ENCODE measurements at regions not wholly inside any gene's neighbourhood (a gene's known extent, or its start where the extent isn't known, plus 50 kb on each side); places are given as distances from the start of the nearest gene placed in this dataset.

DNA sequence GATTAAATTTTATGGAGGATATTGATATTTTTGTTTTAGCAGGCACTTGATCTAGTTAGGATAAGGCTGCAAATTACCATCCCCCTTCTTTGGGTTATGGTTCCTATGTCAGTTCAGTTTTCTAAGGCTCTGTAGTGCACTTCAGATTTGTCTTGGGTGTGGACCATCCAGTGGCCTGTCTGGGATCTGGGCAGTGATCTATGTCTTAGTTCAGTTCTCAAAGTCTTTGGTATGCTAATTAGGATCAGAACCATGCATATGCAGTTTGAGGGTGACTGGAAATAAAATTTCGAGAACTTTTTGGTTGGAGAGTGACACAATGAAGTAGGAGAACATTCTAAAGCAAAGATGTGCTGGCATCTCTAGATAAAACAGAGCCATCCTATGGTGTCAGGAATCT lies 388.2 kb downstream of the MID1IP1 start:
- no peak for DNase-seq

DNA sequence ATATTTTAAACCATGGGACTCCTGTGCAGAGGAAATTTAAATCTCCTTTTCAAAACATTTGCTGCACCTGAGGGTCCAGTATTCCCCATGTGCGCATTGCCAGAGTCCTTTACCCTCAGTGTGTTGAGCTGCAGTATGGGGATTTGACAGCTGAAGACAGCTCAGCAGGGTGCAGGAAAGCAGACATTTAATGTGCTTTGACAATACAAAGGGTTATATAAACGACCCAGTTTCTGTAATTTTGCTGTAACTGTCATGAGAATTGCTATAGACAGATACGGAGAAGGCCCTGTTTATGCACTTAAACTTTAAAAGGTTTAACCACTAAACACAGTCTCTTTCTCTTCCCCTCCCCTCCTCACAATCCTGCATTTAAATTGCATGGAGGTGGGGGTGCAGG lies 393.4 kb downstream of the MID1IP1 start:
- DNase-seq: no peak

DNA sequence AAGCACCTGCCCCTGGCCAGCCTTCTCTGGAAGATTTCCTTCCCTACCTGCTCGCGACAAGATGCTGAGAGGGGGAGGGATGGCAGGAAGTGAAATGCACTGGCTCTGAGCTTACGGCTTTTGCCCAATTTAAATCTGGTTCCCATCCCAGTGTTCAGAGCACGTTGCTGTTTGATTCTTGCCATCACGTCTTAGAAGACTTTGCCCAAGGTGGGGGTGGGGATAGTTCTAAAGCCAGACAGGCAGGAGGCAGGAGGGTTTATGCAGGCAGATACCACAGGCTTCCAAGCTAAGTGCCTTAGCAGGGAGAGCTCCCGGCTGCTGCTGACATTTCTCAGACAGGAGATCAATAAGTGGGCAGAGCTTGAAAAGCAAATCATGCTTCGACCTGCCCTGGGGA lies 393.9 kb downstream of the MID1IP1 start:
- no peak for DNase-seq

DNA sequence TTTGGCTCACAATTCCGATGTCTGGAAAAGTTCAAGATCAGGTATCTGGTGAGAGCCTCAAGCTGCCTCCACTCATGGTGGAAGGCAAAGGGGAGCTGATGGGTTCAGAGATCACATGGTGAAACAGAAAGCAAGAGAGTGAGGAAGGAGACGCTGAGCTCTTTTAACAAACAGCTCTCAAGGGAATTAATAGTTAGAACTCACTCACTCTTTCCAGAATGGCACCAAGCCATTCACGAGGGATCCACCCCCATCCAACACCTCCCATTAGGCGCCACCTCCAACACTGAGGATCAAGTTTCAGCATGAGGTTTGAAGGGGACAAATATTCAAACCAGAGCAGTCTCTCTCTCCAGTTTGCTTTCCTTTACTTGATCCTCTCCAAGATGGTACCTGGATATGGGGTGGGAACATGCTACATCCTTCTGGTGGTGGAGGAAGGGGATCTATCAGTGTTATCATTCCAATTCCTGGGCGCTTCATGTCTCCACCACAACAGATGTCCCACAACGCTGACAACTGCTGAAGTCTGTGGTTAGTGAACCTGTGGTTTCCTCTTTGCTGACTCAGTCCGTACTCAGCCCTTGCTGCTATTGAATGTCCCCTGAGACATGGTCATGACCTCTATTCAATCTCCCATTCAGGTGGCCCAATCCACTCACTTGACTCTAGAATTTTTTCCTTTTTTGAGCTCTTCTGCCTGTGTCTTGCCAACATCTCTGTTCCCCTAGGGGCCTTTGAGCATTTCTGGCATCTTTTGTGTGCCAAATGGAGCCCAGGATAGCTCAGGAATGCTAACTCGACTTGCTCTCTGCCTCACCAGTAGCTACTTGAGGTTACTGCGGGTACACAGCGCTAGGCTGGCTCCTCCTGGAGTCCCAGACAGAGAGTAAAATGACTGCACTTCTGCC lies 395.2 kb downstream of the MID1IP1 start:
- DNase-seq: peak; percentile 6

- no peak for DNase-seq
Observed at GRCh38 chrX:39199429-39199828, 398.2 kb downstream of the MID1IP1 start.

- DNase-seq: no peak
Observed at GRCh38 chrX:39201305-39201990, 400.2 kb downstream of the MID1IP1 start.

DNA sequence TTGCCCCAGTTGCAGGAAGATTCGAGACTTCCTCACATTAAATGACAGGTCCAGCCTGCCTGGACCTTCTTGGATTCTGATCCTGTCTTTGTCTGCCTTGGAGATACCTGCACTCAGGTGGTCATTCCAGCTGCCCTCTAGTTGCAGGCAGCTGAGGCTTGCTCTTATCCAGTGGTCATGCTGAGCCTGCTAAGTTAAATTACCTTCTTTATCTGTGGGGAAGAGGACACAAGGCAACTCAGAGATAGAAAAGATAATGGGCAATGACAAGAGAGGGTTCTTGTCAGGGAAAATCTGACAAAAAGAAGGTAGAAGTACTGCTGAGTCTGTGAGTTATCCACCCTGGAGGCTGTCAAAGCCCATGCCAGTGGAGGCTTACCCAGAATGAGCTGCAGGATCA lies 401.4 kb downstream of the MID1IP1 start:
- no peak for DNase-seq

- no peak for DNase-seq
Observed at GRCh38 chrX:39203427-39203826, 402.2 kb downstream of the MID1IP1 start.

DNA sequence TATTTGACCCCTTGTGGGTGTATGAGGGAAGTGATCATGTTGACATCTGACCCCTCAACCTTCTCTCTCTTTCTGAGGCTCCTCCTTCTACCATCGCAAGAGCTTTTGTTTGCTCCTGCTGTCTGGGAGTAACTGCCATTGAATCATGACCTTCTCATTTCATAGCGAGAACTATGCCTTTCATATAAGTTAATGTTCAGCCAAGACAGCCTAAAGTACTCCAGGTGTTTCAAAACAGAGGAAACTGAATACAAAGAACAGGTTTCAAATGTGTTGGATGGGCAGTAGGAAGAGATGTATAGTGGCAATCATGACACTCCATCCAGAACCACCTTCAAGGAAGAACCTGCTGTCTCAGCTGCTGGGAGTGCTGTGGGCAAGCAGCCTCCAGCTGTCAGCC lies 403.1 kb downstream of the MID1IP1 start:
- no peak for DNase-seq

GRCh38 chrX:39204945-39205344 lies 403.7 kb downstream of the MID1IP1 start:
- DNase-seq: no peak

DNA sequence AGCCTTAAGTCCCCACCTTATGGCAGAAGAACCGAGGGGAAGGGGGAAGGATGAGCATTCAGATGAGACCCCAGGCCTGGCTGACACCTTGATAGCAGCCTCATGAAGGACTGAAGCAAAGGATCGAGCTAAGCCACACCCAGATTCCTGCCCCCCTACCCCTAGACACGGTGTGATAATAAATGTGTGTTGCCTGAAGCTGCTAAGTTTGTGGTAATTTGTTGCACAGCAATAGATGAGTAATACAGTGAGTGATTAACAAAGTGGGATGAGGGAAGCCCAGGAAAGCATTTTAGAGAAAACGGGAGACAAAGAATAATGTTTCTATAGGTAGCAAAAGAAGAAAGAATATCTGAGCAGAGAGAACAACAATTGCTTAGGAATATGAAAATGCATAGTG lies 404.2 kb downstream of the MID1IP1 start:
- DNase-seq: no peak

DNA sequence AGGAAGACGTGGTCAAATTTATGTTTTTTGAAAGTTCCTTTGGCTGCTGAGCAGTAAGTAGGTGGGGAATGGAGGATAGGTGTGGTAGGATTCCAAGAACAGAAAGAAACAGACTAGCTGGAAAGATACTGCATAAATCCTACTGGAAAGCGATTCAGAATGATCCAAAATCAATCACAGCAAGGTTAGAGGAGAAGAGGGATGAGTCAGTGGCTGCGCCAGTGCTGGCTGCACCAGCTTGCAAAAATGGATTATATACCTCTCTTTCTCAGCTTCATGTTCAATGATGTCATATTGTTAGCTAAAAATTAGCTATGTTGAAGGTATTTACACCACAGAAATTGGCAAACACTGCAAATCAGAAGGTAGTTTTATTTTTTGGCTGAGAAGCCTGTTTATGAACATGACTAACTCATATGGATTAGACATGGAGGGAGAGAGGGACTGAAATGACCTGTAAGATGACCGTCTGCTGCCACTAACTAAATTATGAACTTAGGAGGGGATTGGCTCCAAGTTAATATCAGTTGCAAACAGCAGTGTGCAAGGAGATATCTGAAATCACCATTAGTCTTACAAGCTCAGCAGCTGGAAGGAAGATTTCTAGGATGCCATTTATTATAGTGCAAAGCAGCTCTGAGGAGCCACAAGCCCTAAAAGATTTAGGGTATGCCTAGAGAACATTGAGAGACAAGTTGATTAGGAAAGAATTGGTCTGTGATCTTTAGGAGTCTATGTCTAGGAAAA lies 405.3 kb downstream of the MID1IP1 start:
- no peak for DNase-seq

- no peak for DNase-seq
Observed at GRCh38 chrX:39211501-39211900, 410.2 kb downstream of the MID1IP1 start.

DNA sequence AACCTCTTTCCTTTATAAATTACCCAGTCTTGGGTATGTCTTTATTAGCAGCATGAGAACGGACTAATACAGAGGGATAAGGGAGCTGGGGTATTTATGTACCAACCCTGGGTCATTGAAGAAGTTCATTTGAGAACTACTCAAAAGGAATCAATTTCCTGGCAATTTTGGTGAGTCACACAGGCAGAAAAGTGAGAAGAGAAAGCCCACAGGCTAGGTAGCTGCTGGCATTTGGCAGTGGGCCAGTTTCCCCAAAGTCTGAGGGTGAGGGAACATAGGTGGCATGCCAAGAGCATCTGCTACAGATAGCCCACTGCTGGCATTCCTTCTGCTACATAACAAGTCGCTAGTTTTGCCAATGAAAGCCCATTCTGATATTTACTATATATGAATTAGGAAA lies 411.2 kb downstream of the MID1IP1 start:
- DNase-seq: no peak

GRCh38 chrX:39214387-39215126 lies 413.3 kb downstream of the MID1IP1 start:
- no peak for DNase-seq

DNA sequence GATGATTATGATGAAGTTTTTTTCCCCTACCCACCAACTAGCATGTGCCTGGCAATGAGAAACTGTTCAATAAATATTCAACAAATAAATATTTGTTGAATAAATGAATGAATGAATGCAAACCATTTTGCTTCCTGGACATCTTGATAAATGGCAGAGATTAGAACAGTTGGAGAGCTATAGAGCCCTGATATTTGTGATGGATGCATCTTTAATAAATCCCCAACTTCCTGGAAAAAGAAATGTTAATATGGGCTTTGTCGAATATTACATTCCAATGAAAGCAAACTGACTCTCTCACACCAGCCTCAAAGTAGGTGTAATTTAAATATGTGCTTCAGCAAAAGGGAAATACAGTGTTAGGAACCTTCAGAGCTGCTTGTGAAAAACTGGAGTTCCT lies 419.7 kb downstream of the MID1IP1 start:
- no peak for DNase-seq

GRCh38 chrX:39222346-39223113 lies 421.3 kb downstream of the MID1IP1 start:
- no peak for DNase-seq

GRCh38 chrX:39226251-39226650 lies 425.0 kb downstream of the MID1IP1 start:
- no peak for DNase-seq

GRCh38 chrX:39227371-39227770 lies 426.1 kb downstream of the MID1IP1 start:
- no peak for DNase-seq

GRCh38 chrX:39238006-39238405 lies 436.7 kb downstream of the MID1IP1 start:
- DNase-seq: no peak

DNA sequence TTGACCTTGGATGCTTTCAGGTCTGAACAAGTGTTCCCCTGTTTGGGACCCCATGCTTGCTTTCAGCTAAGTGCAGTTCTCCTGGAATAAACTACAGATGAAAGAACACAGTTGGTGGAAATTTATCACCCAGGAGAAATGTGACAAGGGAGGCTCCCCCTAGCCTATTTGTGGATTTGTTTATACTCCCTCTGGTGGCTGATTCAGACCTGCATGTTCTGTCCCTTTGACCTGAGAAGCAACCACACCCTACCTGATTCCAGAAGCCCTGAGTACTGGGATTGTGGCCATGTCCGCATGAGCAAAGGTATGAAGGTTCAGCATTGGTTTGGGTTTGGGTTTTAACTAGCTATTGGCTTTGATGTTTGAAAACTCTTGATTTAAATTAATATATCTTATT lies 440.9 kb downstream of the MID1IP1 start:
- DNase-seq: no peak

DNA sequence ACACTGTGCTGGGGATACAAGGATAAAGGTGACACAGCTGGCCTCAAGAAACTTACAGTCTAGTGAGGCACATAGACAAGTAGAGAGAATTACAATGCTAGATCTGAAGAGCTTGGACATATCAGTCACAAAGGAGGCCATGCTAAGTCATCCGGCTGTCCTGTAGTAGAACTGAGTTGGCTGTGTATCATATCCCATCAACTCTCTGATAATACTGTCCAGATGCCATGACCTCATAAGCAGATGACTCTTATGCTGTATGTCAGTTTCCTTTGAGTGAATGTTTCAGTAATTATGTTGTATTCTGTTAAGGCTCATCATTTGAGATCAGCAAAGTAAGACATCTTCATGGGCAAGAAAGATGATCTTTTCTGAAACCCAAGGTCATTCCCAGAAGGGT lies 442.9 kb downstream of the MID1IP1 start:
- no peak for DNase-seq
